OCI-LY7 (cell line): ENCODE measurements at regions not wholly inside any gene's neighbourhood (a gene's known extent, or its start where the extent isn't known, plus 50 kb on each side); places are given as distances from the start of the nearest gene placed in this dataset.

ENCODE experiments used
- BruUV-seq: library from RNA; stranded (reverse); fragments of 400-500 nt; replicated peaks from 2 replicates; lab custom pipeline; 2021; lab: Mats Ljungman, UMichigan
- CTCF ChIA-PET: fragments of 300-600 bp; sonication (Branson Sonifier 250); formaldehyde crosslinking; loops from one replicate; lab custom pipeline; 2022; ENCODE audit warnings: antibody characterized with exemption; ENCODE audit not compliant: unreplicated experiment; lab: Charles Lee
- POLR2A ChIA-PET: fragments of 300-600 bp; sonication (Branson Sonifier 250); formaldehyde crosslinking; loops from one replicate; lab custom pipeline; 2022; ENCODE audit warnings: antibody characterized with exemption; lab: Charles Lee
- DNase-seq: peaks from one replicate; pipeline ENCODE4 v3.0.0-alpha.2; 2015; ENCODE audit warnings: low spot score
- H2AFZ ChIP-seq: fragments of 200-600 bp; sonication (generic), shearing (Covaris generic); 2 replicates; pipeline ENCODE4 v1.6.1; 2014; ENCODE audit warnings: mild to moderate bottlenecking, antibody characterized with exemption, low read length, moderate library complexity
- H3K27ac ChIP-seq: fragments of 200-600 bp; sonication (generic); 2 replicates; pipeline ENCODE4 v1.5.1; 2014; ENCODE audit warnings: mixed run types, low read depth, mild to moderate bottlenecking, moderate library complexity, low read length, inconsistent platforms; ENCODE audit not compliant: poor library complexity, severe bottlenecking
- H3K36me3 ChIP-seq: fragments of 200-600 bp; sonication (generic); 2 replicates; pipeline ENCODE4 v1.6.1; 2014; ENCODE audit warnings: mild to moderate bottlenecking, antibody characterized with exemption, low read length, moderate library complexity, mixed read lengths; ENCODE audit not compliant: insufficient read depth
- H3K4me1 ChIP-seq: fragments of 200-600 bp; sonication (generic); 2 replicates; pipeline ENCODE4 v1.5.1; 2014; ENCODE audit warnings: mild to moderate bottlenecking, low read length; ENCODE audit not compliant: insufficient read depth, poor library complexity, severe bottlenecking
- H3K4me2 ChIP-seq: fragments of 200-600 bp; sonication (generic); 2 replicates; pipeline ENCODE4 v1.6.1; 2014; ENCODE audit warnings: mild to moderate bottlenecking, low read length
- H3K4me3 ChIP-seq: fragments of 200-600 bp; sonication (generic); 2 replicates; pipeline ENCODE4 v1.5.1; 2014; ENCODE audit warnings: mild to moderate bottlenecking, low read depth, low read length; ENCODE audit not compliant: poor library complexity, severe bottlenecking
- H3K79me2 ChIP-seq: fragments of 200-600 bp; sonication (generic); 2 replicates; pipeline ENCODE4 v1.6.1; 2016; ENCODE audit warnings: low read depth, mild to moderate bottlenecking, low read length, moderate library complexity, mixed read lengths; ENCODE audit not compliant: insufficient read depth
- H3K9me2 ChIP-seq: fragments of 200-600 bp; sonication (generic); 2 replicates; pipeline ENCODE4 v1.6.1; 2016; ENCODE audit warnings: mild to moderate bottlenecking, low read length, mixed read lengths; ENCODE audit not compliant: insufficient read depth
- H3K9me3 ChIP-seq: fragments of 200-600 bp; sonication (generic); 2 replicates; pipeline ENCODE4 v1.6.1; 2014; ENCODE audit warnings: mild to moderate bottlenecking, mixed run types, low read length, mixed read lengths
- H4K20me1 ChIP-seq: fragments of 200-600 bp; sonication (generic); 2 replicates; pipeline ENCODE4 v1.6.1; 2014; ENCODE audit warnings: mild to moderate bottlenecking, antibody characterized with exemption, low read length, moderate library complexity, mixed read lengths; ENCODE audit not compliant: insufficient read depth
- CTCF ChIP-seq: fragments of 200-600 bp; sonication (generic); conservative IDR thresholded peaks from 2 replicates; pipeline ENCODE4 v1.5.1; 2014; ENCODE audit warnings: mild to moderate bottlenecking, antibody characterized with exemption, low read length, moderate library complexity, mixed read lengths
- EZH2phosphoT487 ChIP-seq: fragments of 200-600 bp; sonication (generic); IDR thresholded peaks from 2 replicates; pipeline ENCODE4 v1.6.1; 2018; ENCODE audit warnings: low read depth, borderline replicate concordance, mild to moderate bottlenecking, mixed run types, antibody characterized with exemption, low read length, moderate library complexity, mixed read lengths
- intact Hi-C: fragments of 100-400 bp; cut with micrococcal nuclease; formaldehyde crosslinking; loops from one replicate; pipeline ENCODE4 v1.10.0; 2022; ENCODE audit not compliant: unreplicated experiment

GRCh38 chr5:26323794-26324193 lies 714.6 kb downstream of the CDH9 start:
- Histone ChIP-seq H3K27ac (no peak overlapping the region), H2AFZ (no peak overlapping the region), H3K9me2 (no peaks in the 10 kb centered on the region), H3K4me1 (no peaks in the 10 kb centered on the region), H3K79me2 (no peaks in the 10 kb centered on the region), H3K4me2 (no peak overlapping the region), H3K4me3 (no peak overlapping the region), H3K36me3 (no peaks in the 10 kb centered on the region), H4K20me1 (no peaks in the 10 kb centered on the region), H3K9me3 (no peaks in the 10 kb centered on the region)
- ChIA-PET POLR2A (no interaction called here), CTCF (no interaction called here)
- BruUV-seq = no TSS peak
- intact Hi-C loops = no loop called here
- TF ChIP-seq CTCF (no peak), EZH2phosphoT487 (no peak)
- DNase-seq = no peak

GRCh38 chr5:26321278-26321677 lies 717.1 kb downstream of the CDH9 start:
- Histone ChIP-seq H3K4me3 (no peak overlapping the region), H2AFZ (no peak overlapping the region), H3K4me2 (no peak overlapping the region), H3K79me2 (no peaks in the 10 kb centered on the region), H4K20me1 (no peaks in the 10 kb centered on the region), H3K27ac (no peak overlapping the region), H3K4me1 (no peaks in the 10 kb centered on the region), H3K9me2 (no peaks in the 10 kb centered on the region), H3K9me3 (no peaks in the 10 kb centered on the region), H3K36me3 (no peaks in the 10 kb centered on the region)
- intact Hi-C loops = no loop called here
- no TSS peak for BruUV-seq
- POLR2A ChIA-PET = no interaction called here
- DNase-seq = no peak
- TF ChIP-seq EZH2phosphoT487 (no peak), CTCF (no peak)
- CTCF ChIA-PET = no interaction called here

- Histone ChIP-seq H3K4me3 (no peak overlapping the region), H3K4me2 (no peak overlapping the region), H3K27ac (no peak overlapping the region), H3K9me3 (no peaks in the 10 kb centered on the region; the same call in 1 of the 2 replicates), H3K79me2 (no peaks in the 10 kb centered on the region), H4K20me1 (no peaks in the 10 kb centered on the region), H3K9me2 (no peaks in the 10 kb centered on the region), H3K36me3 (no peaks in the 10 kb centered on the region), H3K4me1 (no peaks in the 10 kb centered on the region), H2AFZ (no peak overlapping the region)
- BruUV-seq = no TSS peak
- POLR2A ChIA-PET = no interaction called here
- DNase-seq = no peak
- CTCF ChIA-PET = no interaction called here
- no peak for TF ChIP-seq CTCF
- TF ChIP-seq EZH2phosphoT487 = no peak
- intact Hi-C loops = no loop called here
Measured at GRCh38 chr5:26310415-26310814, 728.0 kb downstream of the CDH9 start.
